ENCODE measurements at regions not wholly inside any gene's neighbourhood (a gene's known extent, or its start where the extent isn't known, plus 50 kb on each side); places are given as distances from the start of the nearest gene placed in this dataset.
"Not testable (repeated sequence)": the region's sequence is repeated elsewhere in the genome, so short reads cannot be mapped to it uniquely, and the experiment has no call there.

DNA sequence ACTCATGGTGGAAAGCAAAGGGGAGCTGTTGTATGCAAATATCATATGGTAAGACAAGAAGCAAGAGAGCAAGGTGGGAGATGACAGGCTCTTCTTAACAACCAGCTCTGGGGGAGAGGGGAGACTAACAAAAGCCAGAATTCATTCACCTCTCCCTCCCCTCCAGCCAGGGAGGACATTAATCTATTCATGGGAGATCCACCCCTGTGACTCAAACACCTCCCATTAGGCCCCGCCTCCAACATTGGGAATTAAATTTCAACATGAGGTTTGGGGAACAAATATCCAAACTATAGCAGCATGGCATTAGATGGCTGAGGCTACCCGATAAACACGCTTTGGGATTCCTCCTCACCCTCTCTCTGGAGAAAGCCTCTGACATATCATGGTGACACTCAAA lies 210.6 kb downstream of the RHOU start:
- no peak for DNase-seq

DNA sequence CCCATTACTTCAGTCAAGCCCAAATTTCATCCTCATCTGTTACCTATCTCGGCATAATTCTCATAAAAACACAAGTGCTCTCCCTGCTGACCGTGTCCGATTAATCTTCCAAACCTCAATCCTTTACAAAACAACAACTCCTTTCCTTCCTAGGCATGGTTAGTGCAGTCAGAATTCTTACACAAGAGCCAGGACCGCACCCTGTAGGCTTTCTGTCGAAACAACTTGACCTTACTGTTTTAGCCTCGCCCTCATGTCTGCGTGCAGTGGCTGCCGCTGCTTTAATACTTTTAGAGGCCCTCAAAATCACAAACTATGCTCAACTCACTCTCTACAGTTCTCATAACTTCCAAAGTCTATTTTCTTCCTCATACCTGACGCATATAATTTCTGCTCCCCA lies 214.3 kb downstream of the RHOU start:
- not testable (repeated sequence) for DNase-seq

DNA sequence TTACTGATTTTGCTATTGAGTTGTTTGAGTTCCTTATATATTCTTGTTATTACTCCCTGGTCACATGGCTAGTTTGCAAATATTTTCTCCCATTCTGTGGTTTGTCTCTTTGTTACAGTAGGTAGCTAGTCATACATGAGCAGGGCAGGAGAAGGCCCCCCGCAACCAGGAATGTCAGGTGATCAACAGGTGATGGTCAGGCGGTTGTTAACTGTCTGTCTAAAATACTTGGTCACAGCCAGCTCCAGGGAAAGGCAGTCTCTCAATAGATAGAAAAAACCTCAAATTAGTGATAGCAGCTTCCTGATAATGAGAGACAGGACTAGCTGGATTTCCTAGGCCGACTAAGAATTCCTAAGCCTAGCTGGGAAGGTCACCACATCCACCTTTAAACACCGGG lies 217.9 kb downstream of the RHOU start:
- no peak for DNase-seq

- DNase-seq: not testable (repeated sequence)
Measured at GRCh38 chr1:228953808-228954207, 218.5 kb downstream of the RHOU start.

GRCh38 chr1:228955691-228956090 lies 220.4 kb downstream of the RHOU start:
- no peak for DNase-seq

GRCh38 chr1:228956864-228957263 lies 221.6 kb downstream of the RHOU start:
- DNase-seq: no peak

DNA sequence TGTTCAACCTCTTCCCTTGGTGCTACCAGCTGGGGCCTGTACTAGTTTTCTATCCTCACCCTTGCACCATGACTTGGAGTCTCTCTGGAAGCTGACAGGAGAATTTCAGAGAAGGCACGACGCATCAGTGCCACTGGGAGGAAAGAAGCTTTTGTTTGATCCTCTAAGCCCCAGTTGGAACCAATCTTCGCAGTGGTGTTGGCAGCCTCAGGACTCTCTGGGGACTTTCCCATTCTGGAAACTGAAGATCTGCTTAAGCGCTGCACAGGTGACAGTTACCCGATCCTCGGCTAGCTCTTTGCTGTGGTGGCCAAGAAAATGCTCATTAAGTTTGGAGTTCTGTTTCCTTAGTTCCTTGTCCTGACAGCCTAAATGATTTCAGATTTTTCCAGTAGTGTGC lies 222.3 kb downstream of the RHOU start:
- no peak for DNase-seq

GRCh38 chr1:228958121-228958520 lies 222.8 kb downstream of the RHOU start:
- DNase-seq: no peak

- DNase-seq: no peak
Measured at GRCh38 chr1:228958741-228959140, 223.5 kb downstream of the RHOU start.

GRCh38 chr1:228960705-228961104 lies 225.4 kb downstream of the RHOU start:
- no peak for DNase-seq

GRCh38 chr1:228961511-228961910 lies 226.2 kb downstream of the RHOU start:
- DNase-seq: no peak

DNA sequence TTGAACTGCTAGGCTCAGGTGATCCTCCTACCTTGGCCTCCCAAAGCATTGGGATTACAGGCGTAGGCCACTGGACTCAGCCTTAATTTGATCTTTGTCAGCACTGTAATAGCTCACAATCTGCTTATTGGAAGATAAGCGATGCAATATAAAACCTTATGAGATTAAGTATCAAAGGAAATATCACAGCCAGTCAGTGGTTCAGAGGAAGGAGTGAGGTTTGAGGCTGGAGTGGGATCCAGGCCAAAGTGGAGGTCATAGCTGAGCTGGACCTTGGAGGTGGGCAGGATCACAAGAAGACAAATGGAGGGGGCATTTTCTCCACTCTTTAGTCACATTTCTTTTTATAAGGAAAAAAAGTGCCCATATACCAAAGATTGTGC lies 228.5 kb downstream of the RHOU start:
- DNase-seq: no peak

DNA sequence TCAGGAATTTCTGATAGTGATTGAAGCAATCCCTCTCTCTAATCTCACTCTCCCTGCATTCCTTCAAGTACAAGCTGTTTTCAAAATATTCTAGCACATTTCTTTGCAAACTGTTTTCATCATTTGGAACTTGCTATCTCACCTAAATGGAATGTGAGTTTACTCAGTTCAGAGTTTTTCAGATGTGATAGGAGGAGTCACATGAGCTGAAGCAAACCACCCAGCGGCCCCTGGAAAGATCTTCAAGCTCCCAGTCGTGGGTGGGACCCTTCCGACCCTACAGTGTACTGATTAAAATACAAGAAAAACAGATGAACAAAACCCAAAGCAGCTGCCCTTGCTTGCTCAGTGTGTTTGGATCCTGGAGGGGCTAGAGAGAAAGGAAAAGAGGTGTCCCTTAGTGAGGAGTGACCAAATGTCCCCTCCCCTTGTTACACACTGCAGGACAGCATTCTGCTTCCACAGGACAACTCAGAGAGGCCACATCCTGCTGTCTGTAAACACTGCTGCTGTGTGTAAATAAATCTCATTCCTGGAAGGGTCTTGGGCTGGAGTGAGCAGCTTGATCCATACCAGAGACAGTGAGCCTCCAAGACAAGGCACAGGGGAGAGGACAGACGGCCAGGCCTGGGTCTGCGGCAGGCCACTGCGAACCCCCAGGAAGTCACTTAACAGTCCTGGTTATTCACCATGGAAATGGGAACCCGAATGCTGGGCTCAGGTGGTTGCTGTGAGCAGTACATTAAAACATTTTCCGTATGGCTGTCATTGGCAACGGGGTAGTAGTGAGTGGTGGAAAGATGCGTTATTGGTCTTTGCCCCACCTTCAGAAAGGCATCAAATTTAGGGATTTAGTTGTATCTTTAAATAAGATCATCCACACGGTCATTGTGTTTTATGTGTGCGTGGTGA lies 229.2 kb downstream of the RHOU start:
- DNase-seq: no peak

GRCh38 chr1:228968891-228969606 lies 233.8 kb downstream of the RHOU start:
- no peak for DNase-seq

DNA sequence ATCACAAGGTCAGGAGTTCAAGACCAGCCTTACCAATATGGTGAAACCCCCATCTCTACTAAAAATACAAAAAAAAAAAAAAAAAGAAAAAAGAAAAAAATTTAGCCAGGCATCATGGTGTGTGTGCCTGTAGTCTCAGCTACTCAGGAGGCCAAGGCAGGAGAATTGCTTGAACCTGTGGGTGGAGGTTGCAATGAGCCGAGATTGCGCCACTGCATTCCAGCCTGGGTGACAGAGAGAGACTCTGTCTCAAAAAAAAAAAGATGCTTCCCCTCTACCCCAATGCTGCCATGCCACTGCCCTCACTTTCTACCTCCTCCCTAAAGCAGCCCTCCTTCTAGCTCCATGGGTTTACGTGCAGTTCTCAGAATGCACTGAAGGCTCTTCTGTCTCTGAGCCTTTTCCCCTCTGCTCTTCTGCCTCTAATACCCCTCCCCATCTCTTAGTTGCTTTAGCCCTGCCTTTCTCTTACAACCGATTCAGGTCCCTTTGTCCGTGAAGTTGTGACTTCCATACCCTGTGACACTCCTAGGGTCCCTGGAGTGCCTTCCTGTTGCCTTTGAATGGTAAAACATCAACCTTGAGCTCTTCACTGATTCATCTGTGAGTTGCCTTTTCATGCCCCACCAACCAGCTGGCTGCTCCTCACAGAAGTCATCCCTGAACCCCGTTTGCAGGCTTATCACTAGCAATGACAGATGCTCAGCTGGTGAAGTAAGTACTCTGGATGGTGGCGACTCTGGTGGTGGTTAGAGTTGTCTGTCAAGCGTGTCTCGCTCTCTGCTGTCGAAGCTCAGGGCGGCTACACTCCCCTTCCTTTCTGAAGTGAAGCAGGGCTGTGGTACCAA lies 234.9 kb downstream of the RHOU start:
- DNase-seq: no peak

GRCh38 chr1:228972576-228972975 lies 237.3 kb downstream of the RHOU start:
- DNase-seq: no peak

DNA sequence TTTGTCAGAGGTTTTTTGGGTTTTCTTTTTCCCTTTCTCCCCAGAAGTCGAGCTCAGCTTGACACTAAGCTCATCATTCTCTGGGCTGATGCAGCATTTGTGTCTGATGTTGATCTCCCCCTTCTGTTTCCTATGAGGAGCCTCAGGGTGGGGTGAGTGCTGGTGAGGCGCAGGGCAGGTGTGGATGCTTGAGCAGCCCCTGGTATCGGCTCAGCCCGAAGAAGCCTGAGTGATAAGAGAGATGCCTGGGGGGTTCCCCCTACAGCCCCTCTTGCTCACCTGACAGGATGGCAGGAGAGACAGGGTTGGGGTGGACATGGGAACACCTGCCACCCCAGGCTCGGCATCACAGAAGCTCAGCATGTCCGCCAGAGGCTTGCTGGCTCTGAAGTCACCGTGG lies 239.0 kb downstream of the RHOU start:
- no peak for DNase-seq

- DNase-seq: no peak
Measured at GRCh38 chr1:228975238-228975907, 240.1 kb downstream of the RHOU start.

- no peak for DNase-seq
Measured at GRCh38 chr1:228976316-228976715, 241.0 kb downstream of the RHOU start.

DNA sequence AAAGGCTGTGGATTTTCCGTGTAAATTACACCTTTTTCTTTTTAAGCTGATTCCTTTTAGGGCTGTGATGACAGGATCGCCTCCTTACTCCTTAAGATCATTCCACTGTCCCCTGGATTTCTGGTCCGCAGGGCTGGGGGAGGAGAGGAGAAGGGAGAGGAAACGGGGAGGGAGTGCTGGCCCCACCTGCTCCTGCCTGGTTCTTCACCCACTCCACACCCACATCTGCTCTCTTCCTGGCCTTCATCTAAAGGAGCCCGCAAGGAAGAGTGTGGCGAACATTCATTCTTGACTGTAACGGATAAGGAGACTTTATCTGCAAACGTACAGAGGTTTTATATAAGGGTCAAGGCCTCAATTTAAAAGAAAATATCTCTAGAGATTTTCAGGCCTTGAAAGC lies 242.0 kb downstream of the RHOU start:
- DNase-seq: no peak

DNA sequence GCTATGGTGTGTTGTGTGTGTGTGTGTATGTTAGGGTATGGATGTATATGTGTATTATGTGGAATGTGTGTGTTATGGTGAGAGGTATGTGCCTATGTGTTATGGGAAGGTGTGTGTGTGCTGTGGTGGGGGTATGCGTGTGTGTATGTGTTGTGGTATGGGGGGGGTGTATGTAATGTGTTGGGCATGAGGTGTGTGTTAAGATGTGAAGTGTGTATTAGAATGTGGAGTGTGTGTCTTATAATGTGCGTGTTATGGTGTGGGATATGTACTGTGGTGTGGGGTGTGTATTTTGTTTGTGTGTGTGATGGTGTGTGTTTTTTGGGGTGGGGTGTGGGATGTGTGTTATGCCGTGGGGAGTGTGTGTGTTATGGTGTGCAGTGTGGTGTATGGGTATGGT lies 242.5 kb downstream of the RHOU start:
- DNase-seq: no peak

GRCh38 chr1:228978484-228979324 lies 243.4 kb downstream of the RHOU start:
- no peak for DNase-seq

Measured in NCI-H1436 treated with DMSO at 0.1 percent for 48 hours (cell line).